ENCODE measurements at regions not wholly inside any gene's neighbourhood (a gene's known extent, or its start where the extent isn't known, plus 50 kb on each side); places are given as distances from the start of the nearest gene placed in this dataset.

GRCh38 chr6:88547768-88548167 is 381.6 kb upstream of the CNR1 start:
- H3K79me2 ChIP-seq (ENCODE audit: control insufficient read depth, insufficient read depth, low read length): no peaks in the 10 kb centered on the region
- no peak overlapping the region for H3K4me2 ChIP-seq (ENCODE audit: control insufficient read depth, insufficient read depth)
- no peaks in the 10 kb centered on the region for H3K27me3 ChIP-seq (replicated peaks in 1 of 2; ENCODE audit: control insufficient read depth in 2 of 2, insufficient read depth in 2 of 2, low read length in 1 of 2)
- ChIA-PET SMC1A (ENCODE audit: uncharacterized antibody, unreplicated experiment) (interaction anchor here (0.5 kb wide), 1 partner anchor 1169 kb away, joined by 3 read pairs; no protein-coding TSS in a partner anchor), RAD21 (ENCODE audit: unreplicated experiment) (no interaction called here), CTCF (interaction anchor here (0.5 kb wide), 1 partner anchor 60 kb away, joined by 3 read pairs; no protein-coding TSS in a partner anchor), POLR2A (no interaction called here)
- FAIRE-seq: no peak
- 0 out of 2 replicates have a peak, but pooled peaks cover 3% of the 10 kb centered on the region for H3K4me1 ChIP-seq (ENCODE audit: control insufficient read depth, insufficient read depth, low read length)
- DNase-seq (ENCODE audit: low read depth, low spot score): no peak
- no peak for TF ChIP-seq PAX8 (IDR thresholded peaks at IDR 0.05)
- intact Hi-C loops (cut with micrococcal nuclease; ENCODE audit: unreplicated experiment): no loop called here
- no peak for ATAC-seq
- H2AFZ ChIP-seq (ENCODE audit: control insufficient read depth, low read depth, low read length): no peak overlapping the region
- no peaks in the 10 kb centered on the region for H3K36me3 ChIP-seq (ENCODE audit: control insufficient read depth in 2 of 2, insufficient read depth in 2 of 2, low read length in 1 of 2)
- no peak overlapping the region for H3K4me3 ChIP-seq
- no TSS peak for BruUV-seq (replicated peaks)
- WGBS (ENCODE audit: insufficient coverage, insufficient replicate concordance, low lambda C conversion rate, missing lambda C conversion rate): 60% methylated on average over 6 of the region's 6 CpGs
- H4K20me1 ChIP-seq (ENCODE audit: control insufficient read depth, insufficient read depth): no peaks in the 10 kb centered on the region
- no peak overlapping the region for H3K9ac ChIP-seq (ENCODE audit: control insufficient read depth, insufficient read depth, low read length)
- in situ Hi-C loops (cut with MboI): no loop called here
- H3K9me3 ChIP-seq (replicated peaks; ENCODE audit: control insufficient read depth, insufficient read depth, low read length): no peaks in the 10 kb centered on the region; the same call in 2 of the 3 replicates
- H3K27ac ChIP-seq (ENCODE audit: control insufficient read depth, insufficient read depth): no peak overlapping the region

DNA sequence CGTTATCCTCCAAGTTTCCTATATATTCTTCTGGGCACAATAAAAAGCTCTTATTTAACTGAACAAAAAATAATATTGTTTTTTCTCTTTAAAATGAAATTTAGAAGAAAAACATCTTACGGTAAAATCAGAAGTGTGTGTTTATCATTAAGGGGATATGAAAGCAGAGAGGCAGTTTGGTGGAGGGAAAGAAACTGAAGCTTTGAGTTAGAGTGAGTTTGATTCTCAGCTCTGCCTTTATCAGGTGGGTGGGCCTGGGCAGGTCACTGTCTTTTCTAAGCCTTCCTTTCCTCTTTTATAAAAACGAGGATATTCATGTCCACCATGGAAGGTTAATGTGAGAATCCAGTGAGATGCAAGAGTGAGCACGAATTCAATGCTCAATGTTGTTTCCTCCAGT is 379.8 kb upstream of the CNR1 start:
- no peak overlapping the region for H3K9ac ChIP-seq (ENCODE audit: control insufficient read depth, insufficient read depth, low read length)
- no peak overlapping the region for H3K4me2 ChIP-seq (ENCODE audit: control insufficient read depth, insufficient read depth)
- POLR2A ChIA-PET: interaction anchor here (0.6 kb wide), 1 partner anchor 466 kb away, joined by 5 read pairs; no protein-coding TSS in a partner anchor
- CTCF ChIA-PET: interaction anchor here (2.2 kb wide), 1 partner anchor 15 kb away, joined by 7 read pairs; no protein-coding TSS in a partner anchor
- H4K20me1 ChIP-seq (ENCODE audit: control insufficient read depth, insufficient read depth): no peaks in the 10 kb centered on the region
- peak; percentile 54; the same call in 2 of the 3 replicates for ATAC-seq
- H3K9me3 ChIP-seq (replicated peaks; ENCODE audit: control insufficient read depth, insufficient read depth, low read length): no peaks in the 10 kb centered on the region; the same call in 2 of the 3 replicates
- no peak overlapping the region for H2AFZ ChIP-seq (ENCODE audit: control insufficient read depth, low read depth, low read length)
- H3K4me1 ChIP-seq (ENCODE audit: control insufficient read depth, insufficient read depth, low read length): 0 out of 2 replicates have a peak, but pooled peaks cover 3% of the 10 kb centered on the region
- H3K79me2 ChIP-seq (ENCODE audit: control insufficient read depth, insufficient read depth, low read length): no peaks in the 10 kb centered on the region
- TF ChIP-seq KDM1A (IDR thresholded peaks at IDR 0.05; ENCODE audit: borderline replicate concordance) (no peak), TCF7 (IDR thresholded peaks at IDR 0.05; ENCODE audit: borderline replicate concordance) (no peak), ZNF274 (IDR thresholded peaks at IDR 0.05; ENCODE audit: insufficient read depth, insufficient read length) (no peak), MYB (IDR thresholded peaks at IDR 0.05; ENCODE audit: borderline replicate concordance, low read depth, low read length) (no peak), EED (IDR thresholded peaks at IDR 0.05; ENCODE audit: low read depth) (no peak), IRF4 (IDR thresholded peaks at IDR 0.05; ENCODE audit: low read depth, low read length) (no peak), PKNOX1 (IDR thresholded peaks at IDR 0.05) (no peak), MTA3 (IDR thresholded peaks at IDR 0.05; ENCODE audit: borderline replicate concordance, low read length) (no peak), IKZF2 (IDR thresholded peaks at IDR 0.05) (no peak), JUND (IDR thresholded peaks at IDR 0.05; ENCODE audit: low read depth, low read length) (no peak), NR2F1 (conservative IDR thresholded peaks at IDR 0.05) (no peak), KLF5 (IDR thresholded peaks at IDR 0.05; ENCODE audit: partially characterized antibody) (no peak)
- SMC1A ChIA-PET (ENCODE audit: uncharacterized antibody, unreplicated experiment): interaction anchor here (0.7 to 1.7 kb wide), 7 partner anchors 33 to 381 kb away, joined by 3 to 6 read pairs (median 3); no protein-coding TSS in a partner anchor
- FAIRE-seq: no peak
- intact Hi-C loops (cut with micrococcal nuclease; ENCODE audit: unreplicated experiment) (no loop called here), in situ Hi-C loops (cut with MboI) (no loop called here)
- no peak overlapping the region for H3K27ac ChIP-seq (ENCODE audit: control insufficient read depth, insufficient read depth)
- H3K36me3 ChIP-seq (ENCODE audit: control insufficient read depth in 2 of 2, insufficient read depth in 2 of 2, low read length in 1 of 2): no peaks in the 10 kb centered on the region
- RAD21 ChIA-PET (ENCODE audit: unreplicated experiment): no interaction called here
- no peak overlapping the region for H3K4me3 ChIP-seq
- H3K27me3 ChIP-seq (replicated peaks in 1 of 2; ENCODE audit: control insufficient read depth in 2 of 2, insufficient read depth in 2 of 2, low read length in 1 of 2): no peaks in the 10 kb centered on the region
- BruUV-seq (replicated peaks): no TSS peak
- no peak for DNase-seq (ENCODE audit: low read depth, low spot score)
- WGBS (ENCODE audit: insufficient coverage, insufficient replicate concordance, low lambda C conversion rate, missing lambda C conversion rate): 41% methylated on average over 4 of the region's 4 CpGs
